IPS DF 6.9 (cell line): ENCODE measurements at regions not wholly inside any gene's neighbourhood (a gene's known extent, or its start where the extent isn't known, plus 50 kb on each side); places are given as distances from the start of the nearest gene placed in this dataset.
"Not testable (repeated sequence)": the region's sequence is repeated elsewhere in the genome, so short reads cannot be mapped to it uniquely, and the experiment has no call there.

Experiments used
- DNase-seq: peaks from one replicate; pipeline ENCODE4 v3.0.0-alpha.2; 2013; ENCODE audit warnings: low read depth, low spot score
- H3K27ac ChIP-seq: one replicate; pipeline ENCODE4 v1.5.1; 2013; ENCODE audit warnings: low read length, control low read depth
- H3K27me3 ChIP-seq: 2 replicates; pipeline ENCODE4 v1.6.1; 2013; ENCODE audit warnings: mild to moderate bottlenecking, low read length; ENCODE audit not compliant: control insufficient read depth, insufficient read depth
- H3K36me3 ChIP-seq: 2 replicates; pipeline ENCODE4 v1.6.1; 2013; ENCODE audit warnings: low read length; ENCODE audit not compliant: control insufficient read depth, insufficient read depth
- H3K4me1 ChIP-seq: 2 replicates; pipeline ENCODE4 v1.6.1; 2013; ENCODE audit warnings: low read length; ENCODE audit not compliant: control insufficient read depth, insufficient read depth
- H3K4me3 ChIP-seq: 2 replicates; pipeline ENCODE4 v1.5.1; 2013; ENCODE audit warnings: mild to moderate bottlenecking, low read length
- H3K9me3 ChIP-seq: 2 replicates; pipeline ENCODE4 v1.6.1; 2013; ENCODE audit warnings: low read length, inconsistent platforms; ENCODE audit not compliant: control insufficient read depth, insufficient read depth
- WGBS: extraction: QIAGEN DNeasy Blood & Tissue Kit; methylation state at CpG from one replicate; pipeline ENCODE4 v1.1.7; 2013; ENCODE audit warnings: mixed read lengths, missing lambda C conversion rate; ENCODE audit not compliant: insufficient read length, insufficient coverage; 5-methylcytosine and 5-hydroxymethylcytosine counted together

DNA sequence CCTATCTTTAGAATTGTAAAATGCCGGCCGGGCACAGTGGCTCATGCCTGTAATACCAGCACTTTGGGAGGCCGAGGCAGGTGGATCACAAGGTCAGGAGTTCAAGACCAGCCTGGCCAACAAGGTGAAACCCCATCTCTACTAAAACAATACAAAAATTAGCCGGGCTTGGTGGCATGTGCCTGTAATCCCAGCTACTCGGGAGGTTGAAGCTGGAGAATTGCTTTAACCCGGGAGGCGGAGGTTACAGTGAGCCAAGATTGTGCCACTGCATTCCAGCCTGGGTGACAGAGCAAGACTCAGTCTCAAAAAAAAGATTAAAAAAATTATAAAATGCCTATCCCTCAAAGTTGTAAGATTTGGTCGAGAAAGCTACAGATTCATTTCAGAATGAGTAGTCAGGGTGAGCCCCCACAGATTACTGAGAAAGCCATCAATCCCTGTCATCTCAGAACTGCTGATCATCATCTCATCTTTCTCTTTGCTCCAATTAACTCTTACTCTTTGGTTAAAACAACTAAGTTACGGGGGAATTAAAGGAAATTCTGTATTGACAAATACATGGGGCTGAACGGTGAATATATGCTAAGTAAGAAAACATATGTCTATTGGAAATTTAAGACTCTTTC is 76.9 kb upstream of the TNFSF11 start:
- not testable (repeated sequence) for DNase-seq, H3K27me3 ChIP-seq, H3K4me1 ChIP-seq, H3K36me3 ChIP-seq, H3K27ac ChIP-seq, H3K9me3 ChIP-seq, H3K4me3 ChIP-seq
- WGBS = no CpG with 5 or more reads among the region's 10 CpGs

DNA sequence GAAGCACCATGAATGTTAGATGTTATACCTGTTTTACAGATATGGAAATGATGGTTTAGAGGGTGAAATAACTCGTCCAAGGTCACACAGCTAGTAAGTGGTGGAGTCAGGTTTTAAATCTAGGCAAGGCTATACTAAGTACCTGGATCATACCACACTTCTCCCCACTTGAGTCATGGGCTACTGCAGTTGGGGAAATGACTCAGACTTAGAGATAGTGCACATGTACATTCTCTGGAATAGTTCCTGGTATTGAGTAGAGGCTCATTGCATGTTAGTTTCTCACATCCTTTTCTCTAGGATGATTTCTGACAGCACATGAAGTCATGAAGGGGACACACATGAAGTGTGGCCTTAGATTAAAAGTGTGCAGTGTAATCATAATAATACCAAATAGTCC is 76.2 kb upstream of the TNFSF11 start:
- Histone ChIP-seq H3K4me1 (no peaks in the 10 kb centered on the region), H3K27me3 (no peaks in the 10 kb centered on the region), H3K4me3 (no peak overlapping the region), H3K36me3 (no peaks in the 10 kb centered on the region), H3K27ac (no peak overlapping the region), H3K9me3 (no peaks in the 10 kb centered on the region)
- no CpG with 5 or more reads among the region's 1 CpG for WGBS
- DNase-seq = no peak

DNA sequence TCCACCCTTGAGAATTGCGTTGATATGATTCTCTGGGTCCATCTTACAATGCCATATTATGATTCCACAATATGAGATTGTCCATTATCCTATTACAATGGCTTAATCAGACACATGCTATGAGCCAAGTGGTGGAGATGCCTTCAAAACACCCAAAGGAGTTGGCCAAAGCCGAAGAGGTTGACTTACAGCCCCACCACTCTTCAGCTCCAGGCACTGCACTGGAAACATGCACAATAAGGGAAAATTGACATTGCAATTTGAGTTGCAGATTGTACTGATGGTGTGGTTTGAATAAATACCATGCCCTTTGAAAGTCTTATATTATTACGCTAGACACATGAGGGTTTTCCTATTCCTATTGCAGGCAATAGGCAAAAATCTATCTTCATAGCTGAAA is 75.4 kb upstream of the TNFSF11 start:
- H3K4me1 ChIP-seq = no peaks in the 10 kb centered on the region
- H3K27me3 ChIP-seq = no peaks in the 10 kb centered on the region
- H3K36me3 ChIP-seq = no peaks in the 10 kb centered on the region
- WGBS = no CpG with 5 or more reads among the region's 3 CpGs
- DNase-seq = no peak
- no peak overlapping the region for H3K27ac ChIP-seq
- H3K4me3 ChIP-seq = no peak overlapping the region
- H3K9me3 ChIP-seq = no peaks in the 10 kb centered on the region
